Gastroesophageal sphincter (tissue), 3 donors: ENCODE measurements at regions not wholly inside any gene's neighbourhood (a gene's known extent, or its start where the extent isn't known, plus 50 kb on each side); places are given as distances from the start of the nearest gene placed in this dataset.

Experiments
- EP300 ChIP-seq: sonication (generic); formaldehyde crosslinking; IDR thresholded peaks from one replicate; pipeline ENCODE4 v1.6.1; 2017; ENCODE audit warnings: antibody characterized with exemption, mild to moderate bottlenecking
- POLR2A ChIP-seq, 2 donors: fragments of 450-650 bp; IDR thresholded peaks; one replicate each; pipeline ENCODE4 v1.6.1; 2017; ENCODE audit warnings: antibody characterized with exemption in 2 of 2, mild to moderate bottlenecking in 2 of 2, moderate library complexity in 1 of 2
- POLR2AphosphoS5 ChIP-seq: sonication (generic); formaldehyde crosslinking; IDR thresholded peaks from one replicate; pipeline ENCODE4 v1.6.1; 2017; ENCODE audit warnings: antibody characterized with exemption
- TF ChIP-seq, protein P1 (sequence below), 4 experiments: fragments of 200-600 bp in 2 of 4; fragments of 450-650 bp in 2 of 4; sonication (generic) in 1 of 4; IDR thresholded peaks; one replicate each; pipeline ENCODE4 v1.5.1; 2017 to 2019; ENCODE audit warnings: antibody characterized with exemption in 4 of 4, mild to moderate bottlenecking in 2 of 4, moderate library complexity in 2 of 4

- TF ChIP-seq, protein P1, sequence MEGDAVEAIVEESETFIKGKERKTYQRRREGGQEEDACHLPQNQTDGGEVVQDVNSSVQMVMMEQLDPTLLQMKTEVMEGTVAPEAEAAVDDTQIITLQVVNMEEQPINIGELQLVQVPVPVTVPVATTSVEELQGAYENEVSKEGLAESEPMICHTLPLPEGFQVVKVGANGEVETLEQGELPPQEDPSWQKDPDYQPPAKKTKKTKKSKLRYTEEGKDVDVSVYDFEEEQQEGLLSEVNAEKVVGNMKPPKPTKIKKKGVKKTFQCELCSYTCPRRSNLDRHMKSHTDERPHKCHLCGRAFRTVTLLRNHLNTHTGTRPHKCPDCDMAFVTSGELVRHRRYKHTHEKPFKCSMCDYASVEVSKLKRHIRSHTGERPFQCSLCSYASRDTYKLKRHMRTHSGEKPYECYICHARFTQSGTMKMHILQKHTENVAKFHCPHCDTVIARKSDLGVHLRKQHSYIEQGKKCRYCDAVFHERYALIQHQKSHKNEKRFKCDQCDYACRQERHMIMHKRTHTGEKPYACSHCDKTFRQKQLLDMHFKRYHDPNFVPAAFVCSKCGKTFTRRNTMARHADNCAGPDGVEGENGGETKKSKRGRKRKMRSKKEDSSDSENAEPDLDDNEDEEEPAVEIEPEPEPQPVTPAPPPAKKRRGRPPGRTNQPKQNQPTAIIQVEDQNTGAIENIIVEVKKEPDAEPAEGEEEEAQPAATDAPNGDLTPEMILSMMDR (IDR thresholded peaks at IDR 0.05): no peak
- TF ChIP-seq POLR2A (IDR thresholded peaks at IDR 0.05) (no peak), POLR2AphosphoS5 (no peak), EP300 (no peak)
These were observed 334.1 kb downstream of the TOX3 start for GRCh38 chr16:52212841-52213240.
